ENCODE measurements at regions not wholly inside any gene's neighbourhood (a gene's known extent, or its start where the extent isn't known, plus 50 kb on each side); places are given as distances from the start of the nearest gene placed in this dataset.

- Histone ChIP-seq H3K9me3 (replicated peaks in 1 of 11) (no peaks in the 10 kb centered on the region), H3K27ac (no peak overlapping the region), H3K4me2 (no peak overlapping the region), H4K20me1 (no peaks in the 10 kb centered on the region), H3K4me3 (no peak overlapping the region), H3K9ac (no peak overlapping the region), H3K4me1 (no peaks in the 10 kb centered on the region), H3K36me3 (no peaks in the 10 kb centered on the region), H3K27me3 (no peaks in the 10 kb centered on the region)
- TF ChIP-seq Cebpa-rat (IDR thresholded peaks at IDR 0.05): no peak
Measured at GRCh38 chr13:31461923-31462322, 262.1 kb downstream of the B3GLCT start.

- H3K36me3 ChIP-seq: no peaks in the 10 kb centered on the region
- no peaks in the 10 kb centered on the region for H3K9me3 ChIP-seq (replicated peaks in 1 of 11)
- no peaks in the 10 kb centered on the region for H3K27me3 ChIP-seq
- no peak overlapping the region for H3K9ac ChIP-seq
- H3K4me1 ChIP-seq: no peaks in the 10 kb centered on the region
- H4K20me1 ChIP-seq: no peaks in the 10 kb centered on the region
- H3K4me3 ChIP-seq: no peak overlapping the region
- no peak overlapping the region for H3K27ac ChIP-seq
- no peak overlapping the region for H3K4me2 ChIP-seq
- TF ChIP-seq Cebpa-rat (IDR thresholded peaks at IDR 0.05): no peak
Measured at GRCh38 chr13:31462766-31463165, 263.0 kb downstream of the B3GLCT start.

- H3K27me3 ChIP-seq: no peaks in the 10 kb centered on the region
- H3K9ac ChIP-seq: no peak overlapping the region
- no peak overlapping the region for H3K27ac ChIP-seq
- H3K4me1 ChIP-seq: no peaks in the 10 kb centered on the region
- no peak for TF ChIP-seq Cebpa-rat (IDR thresholded peaks at IDR 0.05)
- no peaks in the 10 kb centered on the region for H3K9me3 ChIP-seq (replicated peaks in 1 of 11)
- H4K20me1 ChIP-seq: no peaks in the 10 kb centered on the region
- no peak overlapping the region for H3K4me2 ChIP-seq
- no peak overlapping the region for H3K4me3 ChIP-seq
- no peaks in the 10 kb centered on the region for H3K36me3 ChIP-seq
Measured at GRCh38 chr13:31468114-31468902, 268.5 kb downstream of the B3GLCT start.

- no peak for TF ChIP-seq Cebpa-rat (IDR thresholded peaks at IDR 0.05)
- H3K36me3 ChIP-seq: no peaks in the 10 kb centered on the region
Measured at GRCh38 chr13:31469377-31469776, 269.6 kb downstream of the B3GLCT start.

GRCh38 chr13:31476266-31476665 lies 263.1 kb upstream of the RXFP2 start:
- Histone ChIP-seq H3K27me3 (no peaks in the 10 kb centered on the region), H3K27ac (no peak overlapping the region), H4K20me1 (no peaks in the 10 kb centered on the region), H3K36me3 (no peaks in the 10 kb centered on the region), H3K4me2 (no peak overlapping the region), H3K4me3 (no peak overlapping the region), H3K4me1 (no peaks in the 10 kb centered on the region), H3K9me3 (replicated peaks in 1 of 11) (peaks cover 0 to 3% (median 0%) of the 10 kb centered on the region in 11 experiments; a peak in 2 of 22 replicates), H3K9ac (no peak overlapping the region)
- no peak for TF ChIP-seq Cebpa-rat (IDR thresholded peaks at IDR 0.05)

More at GRCh38 chr13:31469377-31469776, 269.6 kb downstream of the B3GLCT start:
- H3K4me3 ChIP-seq: no peak overlapping the region
- H3K9me3 ChIP-seq (replicated peaks in 1 of 11): no peaks in the 10 kb centered on the region
- no peaks in the 10 kb centered on the region for H4K20me1 ChIP-seq
- no peaks in the 10 kb centered on the region for H3K4me1 ChIP-seq
- no peak overlapping the region for H3K27ac ChIP-seq
- H3K4me2 ChIP-seq: no peak overlapping the region
- no peak overlapping the region for H3K9ac ChIP-seq
- H3K27me3 ChIP-seq: no peaks in the 10 kb centered on the region

GRCh38 chr13:31476753-31477152 lies 262.6 kb upstream of the RXFP2 start:
- Histone ChIP-seq H3K36me3 (no peaks in the 10 kb centered on the region), H3K9me3 (replicated peaks in 1 of 11) (peaks cover 0 to 3% (median 0%) of the 10 kb centered on the region in 11 experiments; a peak in 2 of 22 replicates), H3K9ac (no peak overlapping the region), H3K27ac (no peak overlapping the region), H3K27me3 (no peaks in the 10 kb centered on the region), H4K20me1 (no peaks in the 10 kb centered on the region), H3K4me1 (no peaks in the 10 kb centered on the region), H3K4me2 (no peak overlapping the region), H3K4me3 (no peak overlapping the region)
- no peak for TF ChIP-seq Cebpa-rat (IDR thresholded peaks at IDR 0.05)

GRCh38 chr13:31477961-31478360 lies 261.4 kb upstream of the RXFP2 start:
- H3K27ac ChIP-seq: no peak overlapping the region
- H3K9ac ChIP-seq: no peak overlapping the region
- H3K4me1 ChIP-seq: peaks cover 0 to 4% (median 0%) of the 10 kb centered on the region in 10 experiments; a peak in 2 of 20 replicates
- no peaks in the 10 kb centered on the region for H4K20me1 ChIP-seq
- no peaks in the 10 kb centered on the region for H3K27me3 ChIP-seq
- H3K36me3 ChIP-seq: no peaks in the 10 kb centered on the region
- peaks cover 0 to 3% (median 0%) of the 10 kb centered on the region in 11 experiments; a peak in 2 of 22 replicates for H3K9me3 ChIP-seq (replicated peaks in 1 of 11)
- H3K4me3 ChIP-seq: no peak overlapping the region
- TF ChIP-seq Cebpa-rat (IDR thresholded peaks at IDR 0.05): no peak
- no peak overlapping the region for H3K4me2 ChIP-seq

GRCh38 chr13:31485183-31485582 lies 254.1 kb upstream of the RXFP2 start:
- no peak overlapping the region for H3K9ac ChIP-seq
- H3K4me3 ChIP-seq: no peak overlapping the region
- H4K20me1 ChIP-seq: no peaks in the 10 kb centered on the region
- no peaks in the 10 kb centered on the region for H3K36me3 ChIP-seq
- no peaks in the 10 kb centered on the region for H3K27me3 ChIP-seq
- no peak overlapping the region for H3K4me2 ChIP-seq
- no peak for TF ChIP-seq Cebpa-rat (IDR thresholded peaks at IDR 0.05)
- H3K9me3 ChIP-seq (replicated peaks in 1 of 11): no peaks in the 10 kb centered on the region
- peaks cover 0 to 4% (median 0%) of the 10 kb centered on the region in 10 experiments; a peak in 2 of 20 replicates for H3K4me1 ChIP-seq
- H3K27ac ChIP-seq: no peak overlapping the region

- no peak for TF ChIP-seq Cebpa-rat (IDR thresholded peaks at IDR 0.05)
- Histone ChIP-seq H3K9me3 (replicated peaks in 1 of 11) (no peaks in the 10 kb centered on the region), H3K4me1 (peaks cover 0 to 4% (median 0%) of the 10 kb centered on the region in 10 experiments; a peak in 2 of 20 replicates), H3K4me3 (no peak overlapping the region), H3K27me3 (no peaks in the 10 kb centered on the region), H3K9ac (no peak overlapping the region), H4K20me1 (no peaks in the 10 kb centered on the region), H3K4me2 (no peak overlapping the region), H3K36me3 (no peaks in the 10 kb centered on the region), H3K27ac (no peak overlapping the region)
Measured at GRCh38 chr13:31485651-31486051, 253.7 kb upstream of the RXFP2 start.

- Histone ChIP-seq H4K20me1 (no peaks in the 10 kb centered on the region), H3K9ac (no peak overlapping the region), H3K4me1 (peaks cover 0 to 5% (median 0%) of the 10 kb centered on the region in 10 experiments; a peak in 2 of 20 replicates), H3K36me3 (no peaks in the 10 kb centered on the region), H3K9me3 (replicated peaks in 1 of 11) (peaks cover 22 to 34% (median 30%) of the 10 kb centered on the region in 11 experiments), H3K27me3 (no peaks in the 10 kb centered on the region), H3K27ac (no peak overlapping the region), H3K4me3 (no peak overlapping the region), H3K4me2 (0 out of 22 replicates have a peak overlapping the region, but pooled peaks of 2 of the 11 experiments have one; percentile 2 to 10)
- TF ChIP-seq Cebpa-rat (IDR thresholded peaks at IDR 0.05): no peak
Measured at GRCh38 chr13:31495336-31495735, 244.0 kb upstream of the RXFP2 start.
